Common myeloid progenitor, CD34-positive (primary cell): ENCODE measurements at regions not wholly inside any gene's neighbourhood (a gene's known extent, or its start where the extent isn't known, plus 50 kb on each side); places are given as distances from the start of the nearest gene placed in this dataset.
A peak's percentile ranks its signal among the peaks of the same experiment; 100 is the strongest.

Experiments used
- CTCF ChIA-PET: fragments of 350-600 bp; sonication (Branson Sonifier 250); formaldehyde crosslinking; loops from one replicate; lab custom pipeline; 2021; ENCODE audit warnings: antibody characterized with exemption; lab: Charles Lee
- POLR2A ChIA-PET: fragments of 350-600 bp; sonication (Branson Sonifier 250); formaldehyde crosslinking; loops from one replicate; lab custom pipeline; 2021; ENCODE audit warnings: antibody characterized with exemption; lab: Charles Lee
- DNase-seq, 3 donors: peaks; one replicate each; pipeline versions ENCODE4 v3.0.0 to v3.0.0-alpha.2; 2013
- H3K27ac ChIP-seq, 2 experiments: 1 replicate in 1 of 2; 2 replicates in 1 of 2; pipeline ENCODE4 v1.7.0; 2013; ENCODE audit warnings: inconsistent platforms in 2 of 2, low read length in 2 of 2, mild to moderate bottlenecking in 2 of 2, low read depth in 1 of 2, moderate library complexity in 1 of 2; ENCODE audit not compliant: severe bottlenecking in 2 of 2, insufficient read depth in 1 of 2, poor library complexity in 1 of 2
- H3K27me3 ChIP-seq, 5 experiments: replicated peaks in 2 of 5; 1 replicate in 3 of 5; 2 replicates in 2 of 5; pipeline versions ENCODE4 v1.6.1 to v1.7.0; 2013; ENCODE audit warnings: low read length in 4 of 5, mild to moderate bottlenecking in 2 of 5, moderate library complexity in 2 of 5, inconsistent platforms in 1 of 5; ENCODE audit not compliant: insufficient read depth in 5 of 5, control insufficient read depth in 4 of 5
- H3K36me3 ChIP-seq, 4 experiments: 1 replicate in 2 of 4; 2 replicates in 2 of 4; pipeline versions ENCODE4 v1.6.1 to v1.7.0; 2013; ENCODE audit warnings: low read length in 3 of 4, control low read depth in 1 of 4, mild to moderate bottlenecking in 1 of 4; ENCODE audit not compliant: control insufficient read depth in 4 of 4, insufficient read depth in 4 of 4
- H3K4me1 ChIP-seq, 4 experiments: 1 replicate in 3 of 4; 2 replicates in 1 of 4; pipeline versions ENCODE4 v1.6.1 to v1.7.1; 2013; ENCODE audit warnings: low read length in 3 of 4, mild to moderate bottlenecking in 3 of 4, control low read depth in 1 of 4, inconsistent platforms in 1 of 4, moderate library complexity in 1 of 4; ENCODE audit not compliant: control insufficient read depth in 4 of 4, insufficient read depth in 4 of 4; ENCODE audit errors: control extremely low read depth in 1 of 4
- H3K4me3 ChIP-seq, 7 experiments: 1 replicate in 4 of 7; 2 replicates in 3 of 7; pipeline versions ENCODE4 v1.5.1 to v1.7.0; 2013; ENCODE audit warnings: mild to moderate bottlenecking in 7 of 7, low read length in 6 of 7, moderate library complexity in 6 of 7, inconsistent platforms in 2 of 7, low read depth in 2 of 7, control low read depth in 1 of 7; ENCODE audit not compliant: insufficient read depth in 4 of 7, control insufficient read depth in 1 of 7; ENCODE audit errors: extremely low read depth in 1 of 7
- H3K9me3 ChIP-seq, 5 experiments: 1 replicate in 4 of 5; 2 replicates in 1 of 5; pipeline versions ENCODE4 v1.6.1 to v1.7.1; 2013; ENCODE audit warnings: low read length in 4 of 5, mild to moderate bottlenecking in 2 of 5, inconsistent platforms in 1 of 5, low read depth in 1 of 5, moderate library complexity in 1 of 5; ENCODE audit not compliant: control insufficient read depth in 4 of 5, insufficient read depth in 2 of 5; ENCODE audit errors: control extremely low read depth in 1 of 5
- WGBS: methylation state at CpG from one replicate; pipeline ENCODE4 v1.1.5; 2013; ENCODE audit not compliant: insufficient coverage; 5-methylcytosine and 5-hydroxymethylcytosine counted together

- peak; percentile 77 to 89 (median 88) for DNase-seq
- H3K27ac ChIP-seq = no peak overlapping the region
- no peaks in the 10 kb centered on the region for H3K27me3 ChIP-seq
- H3K9me3 ChIP-seq = no peaks in the 10 kb centered on the region
- peaks cover 0 to 2% (median 0%) of the 10 kb centered on the region in 4 experiments for H3K36me3 ChIP-seq
- WGBS = 57% methylated on average over 8 of the region's 11 CpGs
- POLR2A ChIA-PET = no interaction called here
- peaks cover 11 to 57% (median 44%) of the 10 kb centered on the region in 4 experiments for H3K4me1 ChIP-seq
- H3K4me3 ChIP-seq = no peak overlapping the region
- CTCF ChIA-PET = interaction anchor here (0.6 to 1.5 kb wide), 7 partner anchors 8 to 560 kb away, joined by 3 to 8 read pairs (median 3); no protein-coding TSS in a partner anchor
Observed at GRCh38 chr12:116687888-116688287, 50.0 kb downstream of the SPRING1 start.

- H3K9me3 ChIP-seq = no peaks in the 10 kb centered on the region
- H3K4me3 ChIP-seq = no peak overlapping the region
- 100% methylated on average over 2 of the region's 3 CpGs for WGBS
- DNase-seq = peak in 1 of 3 donors; percentile 33
- POLR2A ChIA-PET = no interaction called here
- H3K36me3 ChIP-seq = peaks cover 0 to 2% (median 0%) of the 10 kb centered on the region in 4 experiments
- CTCF ChIA-PET = interaction anchor here (0.8 kb wide), 1 partner anchor 11 kb away, joined by 3 read pairs; no protein-coding TSS in a partner anchor
- no peaks in the 10 kb centered on the region for H3K27me3 ChIP-seq
- H3K4me1 ChIP-seq = peaks cover 6 to 39% (median 27%) of the 10 kb centered on the region in 4 experiments
- no peak overlapping the region for H3K27ac ChIP-seq
Observed at GRCh38 chr12:116684891-116685290, 53.0 kb downstream of the SPRING1 start.

GRCh38 chr12:116677202-116677661 lies 60.6 kb downstream of the SPRING1 start:
- ChIA-PET POLR2A (interaction anchor here (0.6 kb wide), 2 partner anchors 64 to 394 kb away, joined by 3 to 4 read pairs; no protein-coding TSS in a partner anchor), CTCF (interaction anchor here (0.6 kb wide), 1 partner anchor 118 kb away, joined by 3 read pairs; no protein-coding TSS in a partner anchor)
- Histone ChIP-seq H3K27ac (peak overlapping the region in 1 of 2 experiments; percentile 62), H3K36me3 (no peaks in the 10 kb centered on the region), H3K4me1 (peaks cover 13 to 71% (median 52%) of the 10 kb centered on the region in 4 experiments), H3K4me3 (peak overlapping the region in 3 of 7 experiments; percentile 2 to 51 (median 51)), H3K27me3 (no peaks in the 10 kb centered on the region), H3K9me3 (peaks cover 0 to 1% (median 0%) of the 10 kb centered on the region in 5 experiments)
- peak; percentile 41 to 88 (median 86) for DNase-seq
- WGBS = no CpG with 5 or more reads among the region's 4 CpGs

GRCh38 chr12:116675339-116676107 lies 62.3 kb downstream of the SPRING1 start:
- POLR2A ChIA-PET = no interaction called here
- Histone ChIP-seq H3K4me3 (no peak overlapping the region), H3K36me3 (no peaks in the 10 kb centered on the region), H3K9me3 (peaks cover 0 to 1% (median 0%) of the 10 kb centered on the region in 5 experiments), H3K27ac (peak overlapping the region in 1 of 2 experiments; percentile 40), H3K4me1 (peaks cover 13 to 82% (median 61%) of the 10 kb centered on the region in 4 experiments), H3K27me3 (no peaks in the 10 kb centered on the region)
- DNase-seq = no peak
- CTCF ChIA-PET = interaction anchor here (0.8 to 1.7 kb wide), 3 partner anchors 8 to 33 kb away, joined by 3 to 5 read pairs (median 3); no protein-coding TSS in a partner anchor
- 93% methylated on average over 13 of the region's 18 CpGs for WGBS

- Histone ChIP-seq H3K9me3 (peaks cover 0 to 1% (median 0%) of the 10 kb centered on the region in 5 experiments), H3K4me3 (no peak overlapping the region), H3K27me3 (no peaks in the 10 kb centered on the region), H3K4me1 (peaks cover 13 to 82% (median 60%) of the 10 kb centered on the region in 4 experiments), H3K27ac (peak overlapping the region in 1 of 2 experiments; percentile 45), H3K36me3 (no peaks in the 10 kb centered on the region)
- CTCF ChIA-PET = interaction anchor here (1.0 to 1.7 kb wide), 4 partner anchors 8 to 34 kb away, joined by 3 to 5 read pairs (median 4); no protein-coding TSS in a partner anchor
- WGBS = 100% methylated on average over 1 of the region's 5 CpGs
- DNase-seq = peak in 2 of 3 donors; percentile 47 to 60
- POLR2A ChIA-PET = no interaction called here
Observed at GRCh38 chr12:116674643-116675183, 63.2 kb downstream of the SPRING1 start.

GRCh38 chr12:116673681-116674111 lies 64.2 kb downstream of the SPRING1 start:
- 73% methylated on average over 6 of the region's 8 CpGs for WGBS
- Histone ChIP-seq H3K27me3 (no peaks in the 10 kb centered on the region), H3K9me3 (peaks cover 0 to under 1% (median 0%) of the 10 kb centered on the region in 5 experiments), H3K4me1 (peaks cover 13 to 81% (median 61%) of the 10 kb centered on the region in 4 experiments), H3K4me3 (peak overlapping the region in 1 of 7 experiments; percentile 47), H3K27ac (peak overlapping the region in 1 of 2 experiments; percentile 45), H3K36me3 (no peaks in the 10 kb centered on the region)
- POLR2A ChIA-PET = interaction anchor here (1.1 kb wide), 1 partner anchor 11 kb away, joined by 3 read pairs; no protein-coding TSS in a partner anchor
- CTCF ChIA-PET = interaction anchor here (0.7 to 2.2 kb wide), 7 partner anchors 9 to 35 kb away, joined by 3 to 7 read pairs (median 3); no protein-coding TSS in a partner anchor
- peak in 2 of 3 donors; percentile 45 to 54 for DNase-seq
